ENCODE measurements at regions not wholly inside any gene's neighbourhood (a gene's known extent, or its start where the extent isn't known, plus 50 kb on each side); places are given as distances from the start of the nearest gene placed in this dataset.

DNA sequence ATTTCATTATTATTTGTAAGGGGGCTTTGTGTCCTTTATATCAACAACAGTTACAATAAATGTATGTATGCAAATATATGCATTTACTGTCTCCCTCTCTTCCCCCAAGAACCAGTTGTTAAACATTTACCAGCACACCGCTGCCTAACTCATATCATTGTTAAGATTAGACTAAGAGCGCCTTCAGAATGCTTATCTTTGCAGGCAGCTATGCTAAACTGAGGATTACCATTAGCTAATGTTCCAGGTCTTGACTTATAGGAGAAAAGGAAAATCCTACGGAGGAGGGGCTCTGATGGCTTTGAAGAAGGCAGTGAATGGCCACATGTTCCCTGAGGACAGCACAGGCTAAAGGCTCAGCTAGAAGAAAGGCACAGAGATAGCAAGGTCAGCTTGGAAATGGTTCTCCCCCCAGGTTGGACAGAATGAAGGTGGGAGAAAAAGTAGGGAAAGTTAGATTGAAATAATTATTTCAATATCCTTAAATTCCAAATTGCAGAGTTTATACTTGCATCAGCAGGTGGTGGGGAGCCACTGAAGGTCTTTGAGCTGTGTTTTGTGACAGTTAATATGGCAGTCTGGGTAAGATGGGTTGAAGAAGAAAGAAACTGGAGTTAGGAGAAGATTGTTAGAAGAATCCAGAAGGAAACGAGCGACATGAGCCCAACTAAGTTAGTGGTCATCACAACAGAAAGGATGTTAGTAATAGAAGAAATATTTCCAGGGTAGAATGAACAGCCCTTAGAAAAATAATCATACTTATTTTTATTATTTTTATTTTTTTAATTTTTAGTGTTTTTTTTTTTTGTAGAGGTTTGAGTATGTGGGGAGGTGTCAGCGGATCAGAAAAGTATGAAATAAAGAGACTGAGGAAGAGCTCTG, 87.0 kb upstream of the MAF start:
- H3K27ac ChIP-seq (ENCODE audit: low read depth, low read length), result no peak overlapping the region
- H3K27me3 ChIP-seq (ENCODE audit: low read length), result no peaks in the 10 kb centered on the region
- no peaks in the 10 kb centered on the region for H4K20me1 ChIP-seq (ENCODE audit: low read depth, low read length)
- no peak overlapping the region for H3K9ac ChIP-seq (ENCODE audit: low read length)
- H2AFZ ChIP-seq (ENCODE audit: low read depth, low read length, severe bottlenecking), result no peak overlapping the region
- H3K36me3 ChIP-seq (ENCODE audit: low read length), result no peaks in the 10 kb centered on the region
- no peak overlapping the region for H3K4me3 ChIP-seq (ENCODE audit: insufficient read depth, low read length, poor library complexity, severe bottlenecking)
- no peaks in the 10 kb centered on the region for H3F3A ChIP-seq (ENCODE audit: insufficient read depth)
- no peak for TF ChIP-seq EZH2phosphoT487 (conservative IDR thresholded peaks at IDR 0.05; ENCODE audit: low read length)
- no peak for TF ChIP-seq CTCF (IDR thresholded peaks at IDR 0.05; ENCODE audit: insufficient read depth, low read length, poor library complexity, severe bottlenecking)
- no peaks in the 10 kb centered on the region for H3K9me2 ChIP-seq (replicated peaks; ENCODE audit: insufficient read depth, low read length)
- H3K4me2 ChIP-seq (ENCODE audit: low read depth, low read length, poor library complexity, severe bottlenecking), result no peak overlapping the region
- H3K9me3 ChIP-seq (ENCODE audit: insufficient read depth, low read length), result no peaks in the 10 kb centered on the region
- no peaks in the 10 kb centered on the region for H3K79me2 ChIP-seq (ENCODE audit: insufficient read depth, low read length)

DNA sequence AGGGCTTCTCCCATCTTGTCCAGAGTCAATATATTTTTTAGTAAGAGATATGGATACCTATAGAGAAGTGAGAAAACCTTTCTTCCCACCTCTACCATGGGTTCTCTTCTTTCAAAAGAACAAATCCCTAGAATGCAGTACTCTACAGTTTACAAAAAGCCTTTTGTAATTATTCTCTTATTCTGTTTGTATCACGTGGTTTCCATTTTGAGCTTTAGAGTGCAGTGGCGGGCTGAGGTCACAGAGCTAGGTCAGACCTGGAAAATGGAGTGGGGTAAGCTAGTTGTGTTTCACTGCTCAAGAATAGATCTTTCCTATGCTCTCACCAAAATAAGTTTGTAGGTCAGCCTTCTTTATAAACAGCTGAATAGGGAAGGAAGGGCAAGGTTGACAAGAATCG, 85.3 kb upstream of the MAF start:
- H3K36me3 ChIP-seq (ENCODE audit: low read length), result no peaks in the 10 kb centered on the region
- no peaks in the 10 kb centered on the region for H4K20me1 ChIP-seq (ENCODE audit: low read depth, low read length)
- no peak overlapping the region for H3K27ac ChIP-seq (ENCODE audit: low read depth, low read length)
- no peak overlapping the region for H3K4me3 ChIP-seq (ENCODE audit: insufficient read depth, low read length, poor library complexity, severe bottlenecking)
- no peaks in the 10 kb centered on the region for H3K9me2 ChIP-seq (replicated peaks; ENCODE audit: insufficient read depth, low read length)
- no peak for TF ChIP-seq EZH2phosphoT487 (conservative IDR thresholded peaks at IDR 0.05; ENCODE audit: low read length)
- no peak for TF ChIP-seq CTCF (IDR thresholded peaks at IDR 0.05; ENCODE audit: insufficient read depth, low read length, poor library complexity, severe bottlenecking)
- H3K27me3 ChIP-seq (ENCODE audit: low read length), result no peaks in the 10 kb centered on the region
- H3F3A ChIP-seq (ENCODE audit: insufficient read depth), result no peaks in the 10 kb centered on the region
- no peaks in the 10 kb centered on the region for H3K9me3 ChIP-seq (ENCODE audit: insufficient read depth, low read length)
- no peaks in the 10 kb centered on the region for H3K79me2 ChIP-seq (ENCODE audit: insufficient read depth, low read length)
- no peak overlapping the region for H3K9ac ChIP-seq (ENCODE audit: low read length)
- H2AFZ ChIP-seq (ENCODE audit: low read depth, low read length, severe bottlenecking), result no peak overlapping the region
- no peak overlapping the region for H3K4me2 ChIP-seq (ENCODE audit: low read depth, low read length, poor library complexity, severe bottlenecking)

GRCh38 chr16:79679334-79679733, 78.8 kb upstream of the MAF start:
- Histone ChIP-seq H3K4me2 (ENCODE audit: low read depth, low read length, poor library complexity, severe bottlenecking) (no peak overlapping the region), H3K27ac (ENCODE audit: low read depth, low read length) (no peak overlapping the region), H3K9me2 (replicated peaks; ENCODE audit: insufficient read depth, low read length) (no peaks in the 10 kb centered on the region), H3F3A (ENCODE audit: insufficient read depth) (no peaks in the 10 kb centered on the region), H3K4me3 (ENCODE audit: insufficient read depth, low read length, poor library complexity, severe bottlenecking) (no peak overlapping the region), H4K20me1 (ENCODE audit: low read depth, low read length) (no peaks in the 10 kb centered on the region), H3K79me2 (ENCODE audit: insufficient read depth, low read length) (no peaks in the 10 kb centered on the region), H3K9ac (ENCODE audit: low read length) (no peak overlapping the region), H3K36me3 (ENCODE audit: low read length) (no peaks in the 10 kb centered on the region), H3K27me3 (ENCODE audit: low read length) (no peaks in the 10 kb centered on the region), H3K9me3 (ENCODE audit: insufficient read depth, low read length) (no peaks in the 10 kb centered on the region), H2AFZ (ENCODE audit: low read depth, low read length, severe bottlenecking) (no peak overlapping the region)
- TF ChIP-seq EZH2phosphoT487 (conservative IDR thresholded peaks at IDR 0.05; ENCODE audit: low read length) (no peak), CTCF (IDR thresholded peaks at IDR 0.05; ENCODE audit: insufficient read depth, low read length, poor library complexity, severe bottlenecking) (no peak)

All from SU-DHL-6 (cell line).